ENCODE measurements at regions not wholly inside any gene's neighbourhood (a gene's known extent, or its start where the extent isn't known, plus 50 kb on each side); places are given as distances from the start of the nearest gene placed in this dataset.

GRCh38 chr14:97290977-97291376, 493.8 kb downstream of the VRK1 start:
- TF ChIP-seq CTCF (IDR thresholded peaks at IDR 0.05) = no peak
- TF ChIP-seq POLR2A (IDR thresholded peaks at IDR 0.05) = no peak
